Subcutaneous abdominal adipose tissue (tissue), 5 donors: ENCODE measurements at regions not wholly inside any gene's neighbourhood (a gene's known extent, or its start where the extent isn't known, plus 50 kb on each side); places are given as distances from the start of the nearest gene placed in this dataset.
A peak's percentile ranks its signal among the peaks of the same experiment; 100 is the strongest.

Experiments
- H3K27ac ChIP-seq: one replicate; pipeline ENCODE4 v1.7.0; 2013; ENCODE audit warnings: low read depth, mild to moderate bottlenecking, inconsistent platforms, low read length, moderate library complexity
- H3K27me3 ChIP-seq, 5 donors: one replicate each; pipeline ENCODE4 v1.7.0; 2013; ENCODE audit warnings: low read length in 5 of 5, inconsistent platforms in 1 of 5; ENCODE audit not compliant: control insufficient read depth in 5 of 5, insufficient read depth in 4 of 5
- H3K36me3 ChIP-seq, 5 donors: one replicate each; pipeline ENCODE4 v1.7.0; 2013; ENCODE audit warnings: low read length in 5 of 5; ENCODE audit not compliant: control insufficient read depth in 5 of 5, insufficient read depth in 5 of 5
- H3K4me1 ChIP-seq, 5 donors: one replicate each; pipeline ENCODE4 v1.7.0; 2013; ENCODE audit warnings: low read length in 5 of 5, mild to moderate bottlenecking in 3 of 5, moderate library complexity in 1 of 5; ENCODE audit not compliant: control insufficient read depth in 5 of 5, insufficient read depth in 5 of 5
- H3K4me3 ChIP-seq, 5 donors: one replicate each; pipeline ENCODE4 v1.7.0; 2013; ENCODE audit warnings: low read length in 5 of 5, low read depth in 1 of 5
- H3K9ac ChIP-seq, 5 donors: one replicate each; pipeline ENCODE4 v1.7.0; 2013; ENCODE audit warnings: low read length in 5 of 5, mild to moderate bottlenecking in 4 of 5, moderate library complexity in 3 of 5
- H3K9me3 ChIP-seq, 5 donors: one replicate each; pipeline ENCODE4 v1.7.0; 2013; ENCODE audit warnings: low read length in 5 of 5; ENCODE audit not compliant: control insufficient read depth in 5 of 5
- donor health status: healthy.
- donor health status: healthy.
- donor health status: healthy.
- donor health status: healthy.
- donor health status: healthy.

DNA sequence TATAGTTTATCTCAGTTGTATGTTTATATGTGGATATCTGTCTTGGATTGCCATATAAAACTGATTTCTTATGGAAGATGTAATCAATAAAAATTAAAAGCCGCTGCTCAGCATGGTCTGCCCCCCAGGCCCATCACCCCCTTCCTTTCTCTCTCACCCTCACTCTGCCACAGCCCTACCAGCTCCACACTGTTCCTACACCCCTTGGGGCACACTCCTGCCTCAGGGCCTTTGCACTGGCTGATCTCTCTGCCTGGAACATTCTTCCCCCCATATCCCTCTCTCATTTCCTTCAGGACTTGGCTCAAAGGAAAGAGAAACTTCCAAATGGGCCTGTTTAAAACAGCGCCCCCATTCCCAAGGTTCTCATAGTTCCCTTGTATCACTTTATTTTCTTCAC is 63.1 kb downstream of the LRRC32 start:
- Histone ChIP-seq H3K9ac (no peak overlapping the region), H3K9me3 (no peaks in the 10 kb centered on the region), H3K4me1 (peaks cover 15 to 63% (median 50%) of the 10 kb centered on the region in 5 donors), H3K27ac (no peak overlapping the region), H3K27me3 (no peaks in the 10 kb centered on the region), H3K4me3 (no peak overlapping the region), H3K36me3 (no peaks in the 10 kb centered on the region)

DNA sequence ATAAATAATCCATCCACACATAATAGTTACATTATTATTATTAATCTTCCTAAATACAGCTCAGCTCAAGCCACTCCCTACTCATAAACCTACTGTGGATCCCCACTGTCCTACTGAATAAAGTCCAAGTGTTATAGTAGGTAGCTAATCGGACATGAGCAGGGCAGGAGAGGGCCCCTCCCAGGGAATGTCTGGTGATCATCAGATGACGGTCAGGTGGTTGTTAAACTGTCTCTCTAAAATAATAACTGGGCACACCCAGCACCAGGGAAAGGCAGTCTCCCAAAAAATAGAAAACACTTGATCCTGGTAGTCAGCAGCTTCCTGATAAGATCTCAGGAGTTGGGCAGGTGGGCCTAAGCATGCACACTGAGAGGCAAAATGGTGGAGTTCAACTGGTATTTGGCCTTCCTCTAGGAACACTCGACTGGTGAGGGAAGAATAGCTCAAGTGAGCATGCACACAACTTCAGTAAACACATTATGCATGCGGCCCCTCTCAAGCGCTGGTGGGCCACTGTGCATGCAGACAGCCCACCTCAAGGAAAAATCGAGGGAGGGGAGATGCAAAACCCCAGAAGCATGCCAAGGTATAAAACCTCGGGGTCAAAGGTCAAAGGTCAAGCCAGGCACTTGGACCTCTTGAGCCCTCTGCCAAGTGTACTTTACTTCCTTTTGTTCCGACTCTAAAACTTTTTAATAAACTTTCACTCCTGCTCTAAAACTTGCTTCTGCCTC is 65.0 kb downstream of the LRRC32 start:
- Histone ChIP-seq H3K4me1 (peaks cover 16 to 59% (median 51%) of the 10 kb centered on the region in 5 donors), H3K9me3 (no peaks in the 10 kb centered on the region), H3K4me3 (no peak overlapping the region), H3K27ac (no peak overlapping the region), H3K9ac (no peak overlapping the region), H3K36me3 (no peaks in the 10 kb centered on the region), H3K27me3 (no peaks in the 10 kb centered on the region)

DNA sequence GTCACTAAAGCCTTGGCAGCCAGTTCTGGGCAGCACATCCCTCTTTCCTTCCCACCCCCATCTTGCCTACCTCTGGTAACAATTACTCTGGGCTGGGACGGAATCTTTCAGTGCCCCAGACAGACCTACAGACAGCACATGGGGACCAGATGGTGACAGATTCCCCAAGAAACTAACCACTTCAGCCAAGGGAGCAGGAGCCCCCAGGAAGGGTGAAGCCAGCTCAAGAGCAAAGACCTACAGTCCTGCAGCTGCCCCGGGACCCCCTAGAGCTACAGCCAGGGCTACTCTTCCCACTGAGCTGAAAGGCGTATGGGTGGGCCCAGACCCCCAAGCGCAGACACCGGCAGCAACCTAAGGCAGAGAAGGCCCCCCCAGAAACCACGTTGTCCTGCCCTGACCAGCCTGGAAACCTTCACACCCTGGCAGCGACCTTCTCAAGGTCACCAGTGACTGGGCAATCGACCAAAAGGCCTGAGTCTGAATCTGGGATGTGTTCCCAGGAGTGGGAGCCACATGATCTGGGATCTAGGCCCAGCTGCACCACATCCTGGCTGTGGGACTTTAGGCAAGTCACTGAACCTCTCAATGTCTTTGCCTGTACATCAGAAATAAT is 65.8 kb downstream of the LRRC32 start:
- Histone ChIP-seq H3K9me3 (no peaks in the 10 kb centered on the region), H3K4me3 (no peak overlapping the region), H3K36me3 (no peaks in the 10 kb centered on the region), H3K27me3 (no peaks in the 10 kb centered on the region), H3K4me1 (peaks cover 16 to 52% (median 48%) of the 10 kb centered on the region in 5 donors), H3K27ac (peak overlapping the region; percentile 84), H3K9ac (peak overlapping the region in 3 of 5 donors; percentile 21 to 41 (median 32))

DNA sequence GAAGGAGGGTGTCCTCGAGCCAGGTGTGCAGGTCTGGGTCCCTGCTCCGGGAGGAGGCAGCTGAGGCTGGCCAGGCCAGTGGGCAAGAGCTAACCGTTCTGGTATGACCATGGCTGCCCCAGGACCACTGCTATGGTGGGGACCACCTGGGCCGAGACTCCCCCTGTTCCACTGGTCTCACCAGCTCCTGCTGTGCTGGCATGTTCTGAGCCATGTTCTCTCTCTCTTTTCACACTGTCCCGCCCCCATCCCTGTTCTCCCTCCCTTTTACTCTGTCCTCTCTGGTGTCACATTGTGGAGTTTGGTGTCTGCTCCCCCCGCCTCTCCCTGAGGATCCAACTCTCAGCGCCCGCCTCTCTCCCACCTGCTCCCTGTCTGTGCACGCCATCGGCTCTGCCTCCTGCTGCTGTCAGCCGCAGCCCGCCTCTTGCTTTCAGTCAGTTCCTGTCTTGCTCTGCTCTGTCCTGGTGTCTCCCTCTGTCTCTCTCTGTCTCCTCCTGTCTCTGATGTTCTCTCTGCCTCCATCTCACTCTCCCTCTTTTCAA is 66.4 kb downstream of the LRRC32 start:
- Histone ChIP-seq H3K27me3 (no peaks in the 10 kb centered on the region), H3K36me3 (no peaks in the 10 kb centered on the region), H3K4me3 (no peak overlapping the region), H3K9me3 (no peaks in the 10 kb centered on the region), H3K27ac (peak overlapping the region; percentile 84), H3K9ac (peak overlapping the region in 1 of 5 donors; percentile 32), H3K4me1 (peaks cover 16 to 52% (median 48%) of the 10 kb centered on the region in 5 donors)

DNA sequence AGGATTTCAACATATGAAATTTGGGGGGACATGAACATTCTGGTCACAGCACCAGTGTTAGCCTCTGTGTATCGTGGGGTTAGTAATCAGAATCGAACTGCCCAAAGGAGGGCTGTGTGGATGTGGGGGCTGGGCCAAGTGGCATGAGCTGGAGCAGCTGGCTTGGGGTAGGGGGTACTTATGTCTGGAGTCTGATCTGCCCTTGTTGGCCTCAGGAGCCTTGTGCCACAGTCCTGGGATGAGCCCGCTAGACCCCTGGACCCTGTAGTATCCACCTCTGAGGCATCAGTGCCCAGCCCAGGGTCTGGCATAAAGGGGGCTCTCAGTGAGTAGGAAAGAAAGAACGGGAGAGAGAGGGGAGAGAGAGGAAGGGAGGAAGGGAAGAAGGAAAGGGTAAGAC is 67.3 kb downstream of the LRRC32 start:
- no peaks in the 10 kb centered on the region for H3K9me3 ChIP-seq
- H3K27me3 ChIP-seq: peaks cover 0 to under 1% (median 0%) of the 10 kb centered on the region in 5 donors
- no peak overlapping the region for H3K4me3 ChIP-seq
- peaks cover 16 to 59% (median 48%) of the 10 kb centered on the region in 5 donors for H3K4me1 ChIP-seq
- H3K36me3 ChIP-seq: no peaks in the 10 kb centered on the region
- peak overlapping the region; percentile 84 for H3K27ac ChIP-seq
- peak overlapping the region in 2 of 5 donors; percentile 33 to 46 for H3K9ac ChIP-seq
